Epidermal melanocyte (primary cell): ENCODE measurements at regions not wholly inside any gene's neighbourhood (a gene's known extent, or its start where the extent isn't known, plus 50 kb on each side); places are given as distances from the start of the nearest gene placed in this dataset.
"Not testable (repeated sequence)": the region's sequence is repeated elsewhere in the genome, so short reads cannot be mapped to it uniquely, and the experiment has no call there.

Source experiments
- DNase-seq: peaks from one replicate; pipeline ENCODE4 v3.0.0; 2011; ENCODE audit warnings: low spot score; ENCODE audit not compliant: insufficient read length

GRCh38 chr20:4635781-4636180 lies 50.5 kb upstream of the PRNP start:
- no peak for DNase-seq

DNA sequence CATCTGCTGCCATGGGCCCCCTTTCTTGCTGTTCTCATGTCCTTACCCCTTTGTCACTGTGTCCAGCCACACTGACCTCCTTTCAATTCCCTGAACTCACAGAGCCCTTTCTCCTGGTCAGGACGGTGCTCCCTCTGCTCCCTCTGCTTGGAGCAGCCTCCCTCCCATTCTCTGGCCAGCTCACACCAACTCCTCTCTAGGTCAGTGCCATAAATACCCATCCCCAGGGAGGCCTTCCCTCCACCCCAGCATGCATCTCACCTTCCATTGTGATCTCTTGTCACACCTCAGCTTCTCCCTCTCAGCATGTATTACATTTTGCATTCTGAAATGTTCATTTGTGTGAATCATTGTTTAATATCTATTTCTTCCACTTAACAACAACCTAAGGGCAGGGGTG lies 50.9 kb upstream of the PRNP start:
- DNase-seq, result no peak

- no peak for DNase-seq
Measured at GRCh38 chr20:4633780-4634179, 52.5 kb upstream of the PRNP start.

- DNase-seq, result no peak
Measured at GRCh38 chr20:4633379-4633778, 52.9 kb upstream of the PRNP start.

DNA sequence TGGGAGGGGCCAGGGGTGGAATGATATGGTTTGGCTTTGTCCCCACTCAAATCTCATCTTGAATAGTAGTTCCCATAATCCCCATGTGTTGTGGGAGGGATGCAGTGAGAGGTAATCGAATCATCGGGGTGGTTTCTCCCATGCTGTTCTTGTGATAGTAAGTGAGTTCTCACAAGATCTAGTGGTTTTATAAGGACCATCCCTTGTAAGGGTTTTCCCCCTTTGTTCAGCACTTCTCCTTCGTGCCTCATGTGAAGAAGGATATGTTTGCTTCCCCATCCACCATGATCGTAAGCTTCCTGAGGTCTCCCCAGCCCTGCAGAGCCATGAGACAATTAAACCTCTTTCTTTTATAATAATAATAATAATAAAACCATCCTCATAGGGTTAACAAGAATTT lies 53.4 kb upstream of the PRNP start:
- no peak for DNase-seq

- no peak for DNase-seq
Measured at GRCh38 chr20:4626228-4626627, 60.0 kb upstream of the PRNP start.

DNA sequence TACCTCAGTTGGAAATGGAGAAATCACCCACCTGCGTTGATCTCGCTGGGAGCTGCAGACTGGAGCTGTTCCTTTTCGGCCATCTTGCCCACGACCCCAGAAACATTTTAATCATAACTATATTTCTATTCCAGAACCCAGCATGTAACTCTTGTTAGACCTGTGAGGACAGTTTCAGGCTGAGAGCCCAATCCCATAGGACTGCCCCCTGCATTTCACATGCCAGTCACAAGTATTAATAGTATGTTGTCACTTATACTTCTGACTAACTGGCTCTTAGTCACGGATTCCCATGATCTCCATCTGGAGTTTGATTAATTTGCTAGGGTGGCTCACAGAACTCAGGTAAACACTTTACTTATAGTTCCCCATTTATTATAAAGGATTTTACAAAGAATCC lies 60.6 kb upstream of the PRNP start:
- no peak for DNase-seq

GRCh38 chr20:4624675-4625336 lies 61.5 kb upstream of the PRNP start:
- DNase-seq, result not testable (repeated sequence)

DNA sequence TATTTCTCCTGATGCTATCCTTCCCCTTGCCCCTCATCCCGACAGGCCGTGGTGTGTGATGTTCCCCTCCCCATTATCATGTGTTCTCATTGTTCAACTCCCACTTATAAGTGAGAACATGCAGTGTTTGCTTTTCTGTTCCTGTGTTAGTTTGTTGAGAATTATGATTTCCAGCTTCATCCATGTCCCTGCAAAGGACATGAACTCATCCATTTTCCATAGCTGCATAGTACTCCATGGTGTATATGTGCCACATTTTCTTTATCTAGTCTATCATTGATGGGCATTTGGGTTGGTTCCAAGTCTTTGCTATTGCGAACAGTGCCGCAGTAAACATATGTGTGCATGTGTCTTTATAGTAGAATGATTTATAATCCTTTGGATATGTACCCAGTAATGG lies 67.1 kb upstream of the PRNP start:
- not testable (repeated sequence) for DNase-seq

DNA sequence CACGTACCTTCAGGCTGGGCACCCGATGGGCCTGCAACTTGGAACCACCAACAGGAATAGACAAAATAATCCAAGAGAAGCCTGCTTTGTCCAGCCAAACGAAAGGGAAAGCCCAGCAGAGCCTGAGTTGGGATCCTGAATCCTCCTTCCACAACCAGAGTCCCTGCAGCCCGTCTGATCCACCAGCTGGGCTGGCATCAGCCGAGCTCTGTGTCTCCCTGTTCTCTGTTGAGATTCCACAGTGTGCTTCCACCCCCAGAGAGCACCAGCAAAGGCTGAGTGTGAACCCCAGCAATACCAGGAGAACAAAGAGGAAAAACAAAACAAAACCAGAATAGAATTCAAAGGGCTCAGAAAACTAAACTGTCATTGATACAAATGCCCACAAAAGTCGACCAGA lies 68.8 kb upstream of the PRNP start:
- DNase-seq, result no peak

GRCh38 chr20:4617019-4617418 lies 69.2 kb upstream of the PRNP start:
- no peak for DNase-seq

GRCh38 chr20:4613718-4614620 lies 72.3 kb upstream of the PRNP start:
- DNase-seq, result no peak

DNA sequence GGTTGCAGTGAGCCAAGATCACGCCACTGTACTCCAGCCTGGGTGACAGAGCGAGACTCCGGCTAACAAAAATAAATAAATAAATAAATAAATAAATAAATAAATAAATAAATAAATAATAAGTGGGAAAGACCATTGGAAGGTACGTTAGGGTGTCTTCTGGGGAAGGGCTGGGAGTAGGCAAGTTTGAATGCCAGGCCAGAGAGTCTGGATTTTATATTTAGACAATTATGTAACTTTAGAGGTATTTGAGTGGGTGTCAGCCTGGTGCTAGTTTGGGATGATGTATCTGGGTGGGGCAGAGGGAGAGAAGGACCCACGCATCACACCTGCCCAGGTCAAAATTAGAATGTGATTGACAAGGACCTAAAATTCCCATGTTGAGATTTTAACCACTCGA lies 73.1 kb upstream of the PRNP start:
- no peak for DNase-seq

GRCh38 chr20:4610871-4611270 lies 75.4 kb upstream of the PRNP start:
- no peak for DNase-seq

DNA sequence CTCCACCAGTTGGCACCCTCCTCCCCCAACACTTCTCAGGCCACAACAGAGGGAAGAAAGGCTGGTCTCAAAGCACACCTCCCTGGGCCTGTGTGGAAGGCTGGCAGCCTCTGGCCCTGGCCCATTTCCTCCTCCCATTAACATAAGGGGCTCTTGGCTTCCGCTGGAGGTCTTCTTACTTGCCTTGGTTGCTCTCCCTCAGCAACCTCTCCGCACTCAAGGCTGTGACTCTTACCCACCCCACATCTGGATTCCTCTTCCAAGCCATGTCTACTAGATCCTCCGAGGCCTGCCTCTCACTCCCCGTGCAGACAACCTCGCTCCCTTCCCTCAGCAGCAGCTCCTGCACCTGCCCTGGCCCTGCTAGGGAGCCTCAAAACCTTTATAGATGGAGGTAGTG lies 76.7 kb upstream of the PRNP start:
- DNase-seq, result no peak

GRCh38 chr20:4608861-4609260 lies 77.4 kb upstream of the PRNP start:
- no peak for DNase-seq

DNA sequence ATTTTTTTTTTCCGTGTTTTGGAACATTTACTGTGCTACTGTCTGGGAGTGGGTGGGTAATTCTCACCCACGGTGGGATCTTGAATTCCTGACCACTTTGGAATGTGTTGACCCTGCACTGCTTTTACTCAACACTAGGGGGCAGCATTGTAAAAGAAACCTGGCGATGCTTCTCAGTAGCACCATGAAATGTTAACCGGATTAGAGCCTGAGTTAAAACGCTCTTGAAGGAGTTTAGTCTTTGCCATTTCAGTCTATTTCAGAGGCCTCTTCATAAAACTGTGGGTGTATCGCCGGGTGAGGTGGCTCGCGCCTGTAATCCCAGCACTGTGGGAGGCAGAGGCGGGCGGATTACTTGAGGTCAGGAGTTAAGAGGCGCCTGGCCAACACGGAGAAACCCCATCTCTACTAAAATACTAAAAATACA lies 79.0 kb upstream of the PRNP start:
- peak; percentile 62 for DNase-seq

DNA sequence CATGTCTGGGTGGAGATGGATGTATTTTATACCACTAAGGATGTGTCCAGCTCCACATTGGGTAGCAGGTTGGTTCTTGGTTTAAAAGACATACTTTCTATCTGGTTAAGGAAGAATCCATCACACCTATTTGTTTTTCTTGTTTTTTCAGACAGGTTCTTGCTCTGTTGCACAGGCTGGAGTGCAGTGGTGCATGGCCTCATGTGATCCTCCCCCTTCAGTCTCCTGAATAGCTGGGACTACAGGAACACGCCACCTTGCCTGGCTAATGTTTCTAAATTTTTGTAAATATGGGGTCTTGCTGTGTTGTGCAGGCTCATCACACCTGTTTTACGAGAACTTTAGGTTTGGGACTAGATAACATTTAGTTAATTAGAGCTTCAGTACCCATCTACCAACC lies 80.2 kb upstream of the PRNP start:
- no peak for DNase-seq

- DNase-seq, result no peak
Measured at GRCh38 chr20:4605166-4605565, 81.1 kb upstream of the PRNP start.

GRCh38 chr20:4604580-4604979 lies 81.7 kb upstream of the PRNP start:
- DNase-seq, result no peak

GRCh38 chr20:4603724-4604123 lies 82.5 kb upstream of the PRNP start:
- DNase-seq, result no peak

- DNase-seq, result no peak
Measured at GRCh38 chr20:4602297-4602631, 84.0 kb upstream of the PRNP start.
